ENCODE measurements at regions not wholly inside any gene's neighbourhood (a gene's known extent, or its start where the extent isn't known, plus 50 kb on each side); places are given as distances from the start of the nearest gene placed in this dataset.

DNA sequence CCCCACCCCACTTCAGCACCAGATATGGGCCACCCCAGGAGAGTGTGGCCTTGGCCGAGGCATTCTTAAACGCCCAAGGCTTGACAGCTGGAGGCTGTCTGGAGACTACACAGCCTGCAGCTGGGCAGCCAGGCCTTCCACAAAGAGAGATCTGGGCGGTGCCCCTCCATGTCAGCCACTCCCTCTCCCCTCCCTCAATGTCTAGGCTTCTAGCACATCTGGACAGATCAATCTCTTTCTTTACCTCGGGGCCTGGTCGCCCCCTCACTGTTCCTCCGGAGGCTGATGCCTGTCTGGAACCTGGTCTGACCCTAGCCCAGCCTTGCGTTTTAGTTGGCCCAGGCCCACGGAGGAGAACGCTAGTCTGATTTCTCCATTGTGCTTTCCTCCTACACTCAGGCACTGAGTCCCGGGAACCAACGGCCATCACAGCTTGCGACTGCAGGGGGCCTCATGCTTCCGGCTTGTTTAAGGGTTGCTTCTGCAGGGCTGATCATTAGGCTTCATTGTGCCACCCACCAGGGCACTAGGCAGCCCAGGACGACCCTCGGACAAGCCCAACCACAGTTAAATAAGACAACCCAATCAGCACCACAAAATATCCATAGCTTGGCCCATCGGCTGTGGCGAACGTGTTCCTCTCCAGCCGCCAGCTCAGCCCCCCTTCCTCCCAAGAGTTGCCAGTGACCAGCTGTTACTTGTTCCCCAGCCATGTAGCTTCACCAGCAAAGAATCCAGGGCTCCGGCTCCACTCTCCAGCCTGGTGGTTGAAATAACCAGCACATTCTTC lies 200.6 kb downstream of the BCOR start:
- peaks cover 0 to 11% (median 0%) of the 10 kb centered on the region in 4 donors for H3K4me1 ChIP-seq
- H3K27me3 ChIP-seq, result no peaks in the 10 kb centered on the region
- no peak overlapping the region for H3K4me3 ChIP-seq
- no peaks in the 10 kb centered on the region for H3K36me3 ChIP-seq
- TF ChIP-seq, protein P1, sequence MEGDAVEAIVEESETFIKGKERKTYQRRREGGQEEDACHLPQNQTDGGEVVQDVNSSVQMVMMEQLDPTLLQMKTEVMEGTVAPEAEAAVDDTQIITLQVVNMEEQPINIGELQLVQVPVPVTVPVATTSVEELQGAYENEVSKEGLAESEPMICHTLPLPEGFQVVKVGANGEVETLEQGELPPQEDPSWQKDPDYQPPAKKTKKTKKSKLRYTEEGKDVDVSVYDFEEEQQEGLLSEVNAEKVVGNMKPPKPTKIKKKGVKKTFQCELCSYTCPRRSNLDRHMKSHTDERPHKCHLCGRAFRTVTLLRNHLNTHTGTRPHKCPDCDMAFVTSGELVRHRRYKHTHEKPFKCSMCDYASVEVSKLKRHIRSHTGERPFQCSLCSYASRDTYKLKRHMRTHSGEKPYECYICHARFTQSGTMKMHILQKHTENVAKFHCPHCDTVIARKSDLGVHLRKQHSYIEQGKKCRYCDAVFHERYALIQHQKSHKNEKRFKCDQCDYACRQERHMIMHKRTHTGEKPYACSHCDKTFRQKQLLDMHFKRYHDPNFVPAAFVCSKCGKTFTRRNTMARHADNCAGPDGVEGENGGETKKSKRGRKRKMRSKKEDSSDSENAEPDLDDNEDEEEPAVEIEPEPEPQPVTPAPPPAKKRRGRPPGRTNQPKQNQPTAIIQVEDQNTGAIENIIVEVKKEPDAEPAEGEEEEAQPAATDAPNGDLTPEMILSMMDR (IDR thresholded peaks at IDR 0.05), result peak in 1 of 5 experiments; percentile 9
- no peak for TF ChIP-seq POLR2A (IDR thresholded peaks at IDR 0.05)
- 14 to 53% methylated on average over 9 to 20 of the region's 20 CpGs for WGBS, 2 donors
- peak overlapping the region in 1 of 4 donors; percentile 44 for H3K27ac ChIP-seq
- no peaks in the 10 kb centered on the region for H3K9me3 ChIP-seq
- no peak for DNase-seq (ENCODE audit: low spot score in 2 of 2)

DNA sequence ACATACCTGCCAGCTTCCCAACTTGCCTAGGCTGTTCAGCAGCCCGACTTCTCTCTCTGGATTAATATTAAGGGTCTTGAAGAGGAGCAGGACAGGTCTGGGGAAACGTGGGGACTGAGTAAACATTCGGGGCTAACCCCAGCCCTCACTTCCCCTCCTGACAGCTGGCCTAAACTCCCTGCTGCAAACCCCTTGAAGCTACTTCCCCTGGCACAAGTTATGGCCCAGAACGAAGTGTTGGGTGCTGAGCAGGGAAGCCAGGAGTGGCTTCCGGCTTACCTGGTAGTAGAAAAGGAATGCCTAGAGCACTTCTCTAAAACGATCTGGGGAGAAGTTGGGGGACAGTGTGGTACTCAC lies 200.0 kb downstream of the BCOR start:
- no peak overlapping the region for H3K4me3 ChIP-seq
- WGBS, 2 donors, result 37 to 59% methylated on average over 5 to 6 of the region's 6 CpGs
- DNase-seq (ENCODE audit: low spot score in 2 of 2), result no peak
- TF ChIP-seq, protein P1 (IDR thresholded peaks at IDR 0.05), result no peak
- TF ChIP-seq POLR2A (IDR thresholded peaks at IDR 0.05) (no peak), EP300 (IDR thresholded peaks at IDR 0.05) (no peak)
- H3K36me3 ChIP-seq, result no peaks in the 10 kb centered on the region
- H3K27me3 ChIP-seq, result no peaks in the 10 kb centered on the region
- no peak overlapping the region for H3K27ac ChIP-seq
- peaks cover 0 to 11% (median 0%) of the 10 kb centered on the region in 4 donors for H3K4me1 ChIP-seq
- H3K9me3 ChIP-seq, result no peaks in the 10 kb centered on the region

DNA sequence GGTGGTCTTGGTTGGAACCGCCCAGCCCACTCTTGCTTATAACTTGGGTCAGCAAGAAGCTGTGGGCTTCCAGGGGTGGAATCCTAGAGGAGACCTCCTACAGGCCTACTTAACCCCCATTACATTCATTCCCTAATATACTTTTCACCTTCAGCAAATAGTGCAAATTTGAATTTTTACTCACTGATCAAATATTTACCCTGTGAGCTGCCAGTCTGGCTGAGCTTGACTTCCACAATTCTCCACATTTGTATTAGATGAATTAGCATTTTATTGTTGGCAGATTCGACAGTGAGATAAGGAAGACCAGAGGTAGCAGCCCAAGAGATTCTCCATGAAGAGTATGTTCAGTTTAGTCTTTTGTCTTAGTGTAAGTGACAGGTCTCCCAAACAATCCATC lies 199.6 kb downstream of the BCOR start:
- no peak overlapping the region for H3K27ac ChIP-seq
- no peak for DNase-seq (ENCODE audit: low spot score in 2 of 2)
- H3K4me1 ChIP-seq, result peaks cover 0 to 11% (median 0%) of the 10 kb centered on the region in 4 donors
- no peaks in the 10 kb centered on the region for H3K36me3 ChIP-seq
- 78 to 90% methylated on average over 2 of the region's 2 CpGs for WGBS, 2 donors
- TF ChIP-seq POLR2A (IDR thresholded peaks at IDR 0.05), result no peak
- TF ChIP-seq, protein P1 (IDR thresholded peaks at IDR 0.05), result no peak
- TF ChIP-seq EP300 (IDR thresholded peaks at IDR 0.05), result no peak
- H3K27me3 ChIP-seq, result no peaks in the 10 kb centered on the region
- H3K9me3 ChIP-seq, result no peaks in the 10 kb centered on the region
- H3K4me3 ChIP-seq, result no peak overlapping the region

DNA sequence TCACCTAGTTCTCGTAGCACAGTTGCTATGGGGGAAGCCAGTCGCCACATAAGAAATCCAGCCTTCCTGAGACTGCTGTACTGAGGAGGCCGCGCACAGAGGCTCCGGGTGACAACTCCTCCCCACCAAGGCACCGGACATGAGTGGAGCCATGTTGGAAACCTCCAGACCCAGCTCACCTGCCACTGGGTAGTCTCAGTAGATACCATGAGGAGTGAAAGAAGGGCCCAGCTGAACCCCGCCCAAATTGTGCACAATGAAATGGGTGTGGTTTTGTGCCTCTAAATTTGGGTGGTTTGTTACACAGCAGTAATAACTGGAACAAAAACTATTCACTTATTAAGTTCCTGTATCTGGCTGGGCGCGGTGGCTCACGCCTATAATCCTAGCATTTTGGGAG lies 198.7 kb downstream of the BCOR start:
- peaks cover 0 to 14% (median 0%) of the 10 kb centered on the region in 4 donors for H3K4me1 ChIP-seq
- H3K27ac ChIP-seq, result no peak overlapping the region
- no peaks in the 10 kb centered on the region for H3K27me3 ChIP-seq
- TF ChIP-seq EP300 (IDR thresholded peaks at IDR 0.05), result no peak
- no peak for TF ChIP-seq POLR2A (IDR thresholded peaks at IDR 0.05)
- DNase-seq (ENCODE audit: low spot score in 2 of 2), result no peak
- no peaks in the 10 kb centered on the region for H3K9me3 ChIP-seq
- WGBS, 2 donors, result 89 to 97% methylated on average over 6 to 7 of the region's 10 CpGs
- no peak overlapping the region for H3K4me3 ChIP-seq
- no peaks in the 10 kb centered on the region for H3K36me3 ChIP-seq

DNA sequence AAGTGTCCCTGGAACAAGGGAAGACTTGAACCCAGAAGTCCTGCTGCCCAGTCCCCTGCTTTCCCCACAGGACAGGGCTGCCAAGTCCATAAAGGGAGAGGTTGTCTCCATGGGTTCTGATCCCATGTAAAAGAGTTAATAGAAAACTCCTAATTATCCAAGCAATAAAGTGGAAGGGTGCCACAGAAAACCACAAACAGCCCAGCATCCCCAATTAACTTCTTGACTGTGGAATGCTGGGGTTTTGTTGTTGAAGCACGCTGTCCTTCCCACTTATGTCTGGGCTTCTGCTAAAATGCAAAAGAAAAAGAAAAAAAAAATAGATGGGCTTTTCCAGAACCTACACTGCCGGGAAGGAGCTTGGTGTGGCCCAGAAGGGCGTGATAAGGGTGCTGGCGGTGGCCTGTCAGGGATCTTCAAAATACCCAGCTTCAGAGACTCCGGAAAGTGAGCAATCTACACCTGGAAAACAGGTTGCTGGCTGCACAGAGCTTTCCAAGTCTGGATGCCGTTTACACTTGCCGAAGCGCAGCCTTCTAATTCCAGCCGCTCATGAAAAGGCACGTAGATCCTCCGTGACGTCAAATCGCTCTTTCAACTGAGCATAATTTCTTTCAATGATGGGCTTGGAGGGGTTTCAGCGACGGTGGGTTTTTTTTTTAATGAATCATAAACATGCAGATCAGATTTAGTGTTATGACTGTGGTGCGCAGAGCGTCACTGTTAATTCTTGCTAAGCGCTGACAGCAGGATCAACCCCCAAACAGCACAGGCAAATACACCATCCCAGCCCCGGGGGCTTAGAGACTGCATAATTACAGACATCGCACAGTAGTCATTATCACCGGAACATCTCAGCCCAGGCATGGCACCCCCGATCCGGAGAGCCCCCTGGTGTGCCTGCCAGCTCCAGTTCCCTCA lies 197.6 kb downstream of the BCOR start:
- Histone ChIP-seq H3K27me3 (no peaks in the 10 kb centered on the region), H3K4me3 (no peak overlapping the region), H3K4me1 (peaks cover 0 to 14% (median under 1%) of the 10 kb centered on the region in 4 donors), H3K36me3 (no peaks in the 10 kb centered on the region), H3K9me3 (no peaks in the 10 kb centered on the region), H3K27ac (no peak overlapping the region)
- TF ChIP-seq POLR2A (IDR thresholded peaks at IDR 0.05) (no peak), EP300 (IDR thresholded peaks at IDR 0.05) (no peak)
- TF ChIP-seq, protein P1 (IDR thresholded peaks at IDR 0.05), result no peak
- no peak for DNase-seq (ENCODE audit: low spot score in 2 of 2)
- WGBS, 2 donors, result 65 to 73% methylated on average over 17 to 23 of the region's 23 CpGs
